ENCODE measurements at regions not wholly inside any gene's neighbourhood (a gene's known extent, or its start where the extent isn't known, plus 50 kb on each side); places are given as distances from the start of the nearest gene placed in this dataset.

DNA sequence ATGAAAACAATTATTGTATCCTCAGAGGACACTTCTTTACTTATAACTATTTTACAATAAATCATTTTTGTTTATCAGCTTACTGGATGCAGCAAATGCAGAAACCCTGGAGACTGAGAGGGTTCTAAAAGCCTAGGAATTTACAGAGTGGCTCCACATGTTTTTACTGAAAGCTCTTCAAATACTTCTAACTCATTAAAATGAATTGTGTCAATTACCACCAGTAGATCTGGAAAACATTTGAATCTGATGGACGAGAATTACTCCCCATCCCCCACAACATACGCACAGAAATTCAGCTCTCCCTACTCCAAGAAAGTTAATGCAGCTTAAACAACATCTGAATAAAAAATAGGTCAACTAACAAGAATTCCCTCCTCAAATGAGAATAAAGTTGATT lies 319.8 kb upstream of the FIGN start:
- TF ChIP-seq, protein P1, sequence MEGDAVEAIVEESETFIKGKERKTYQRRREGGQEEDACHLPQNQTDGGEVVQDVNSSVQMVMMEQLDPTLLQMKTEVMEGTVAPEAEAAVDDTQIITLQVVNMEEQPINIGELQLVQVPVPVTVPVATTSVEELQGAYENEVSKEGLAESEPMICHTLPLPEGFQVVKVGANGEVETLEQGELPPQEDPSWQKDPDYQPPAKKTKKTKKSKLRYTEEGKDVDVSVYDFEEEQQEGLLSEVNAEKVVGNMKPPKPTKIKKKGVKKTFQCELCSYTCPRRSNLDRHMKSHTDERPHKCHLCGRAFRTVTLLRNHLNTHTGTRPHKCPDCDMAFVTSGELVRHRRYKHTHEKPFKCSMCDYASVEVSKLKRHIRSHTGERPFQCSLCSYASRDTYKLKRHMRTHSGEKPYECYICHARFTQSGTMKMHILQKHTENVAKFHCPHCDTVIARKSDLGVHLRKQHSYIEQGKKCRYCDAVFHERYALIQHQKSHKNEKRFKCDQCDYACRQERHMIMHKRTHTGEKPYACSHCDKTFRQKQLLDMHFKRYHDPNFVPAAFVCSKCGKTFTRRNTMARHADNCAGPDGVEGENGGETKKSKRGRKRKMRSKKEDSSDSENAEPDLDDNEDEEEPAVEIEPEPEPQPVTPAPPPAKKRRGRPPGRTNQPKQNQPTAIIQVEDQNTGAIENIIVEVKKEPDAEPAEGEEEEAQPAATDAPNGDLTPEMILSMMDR (tag by site-specific recombination; IDR thresholded peaks at IDR 0.05): no peak
- TF ChIP-seq BCL11A (tag by site-specific recombination; IDR thresholded peaks at IDR 0.05; ENCODE audit: low read depth): no peak
- TF ChIP-seq ZNF112 (tag by site-specific recombination; IDR thresholded peaks at IDR 0.05): no peak
- no peak for TF ChIP-seq ZFHX2 (tag by site-specific recombination; conservative IDR thresholded peaks at IDR 0.05)
- TF ChIP-seq, protein P2, sequence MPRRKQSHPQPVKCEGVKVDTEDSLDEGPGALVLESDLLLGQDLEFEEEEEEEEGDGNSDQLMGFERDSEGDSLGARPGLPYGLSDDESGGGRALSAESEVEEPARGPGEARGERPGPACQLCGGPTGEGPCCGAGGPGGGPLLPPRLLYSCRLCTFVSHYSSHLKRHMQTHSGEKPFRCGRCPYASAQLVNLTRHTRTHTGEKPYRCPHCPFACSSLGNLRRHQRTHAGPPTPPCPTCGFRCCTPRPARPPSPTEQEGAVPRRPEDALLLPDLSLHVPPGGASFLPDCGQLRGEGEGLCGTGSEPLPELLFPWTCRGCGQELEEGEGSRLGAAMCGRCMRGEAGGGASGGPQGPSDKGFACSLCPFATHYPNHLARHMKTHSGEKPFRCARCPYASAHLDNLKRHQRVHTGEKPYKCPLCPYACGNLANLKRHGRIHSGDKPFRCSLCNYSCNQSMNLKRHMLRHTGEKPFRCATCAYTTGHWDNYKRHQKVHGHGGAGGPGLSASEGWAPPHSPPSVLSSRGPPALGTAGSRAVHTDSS (tag by site-specific recombination; IDR thresholded peaks at IDR 0.05): no peak
- no peak for TF ChIP-seq ZBTB1 (tag by site-specific recombination; IDR thresholded peaks at IDR 0.05)
- no peak for TF ChIP-seq ZNF140 (tag by site-specific recombination; IDR thresholded peaks at IDR 0.05)
- no peak for TF ChIP-seq ZNF571 (tag by site-specific recombination; IDR thresholded peaks at IDR 0.05)
- TF ChIP-seq ZNF138 (tag by site-specific recombination; IDR thresholded peaks at IDR 0.05; ENCODE audit: borderline replicate concordance): no peak
- no peak for TF ChIP-seq ZNF157 (tag by site-specific recombination; IDR thresholded peaks at IDR 0.05)

All from HEK293 (cell line).